CD4-positive, alpha-beta T cell (primary cell): ENCODE measurements at regions not wholly inside any gene's neighbourhood (a gene's known extent, or its start where the extent isn't known, plus 50 kb on each side); places are given as distances from the start of the nearest gene placed in this dataset.

Experiments
- ATAC-seq: fragments of 200-7000 bp; cut with Tn5 transposase; one replicate; pipeline ENCODE4 v1.10.0; 2022; ENCODE audit warnings: mild to moderate bottlenecking; ENCODE audit not compliant: poor library complexity
- CTCF ChIA-PET: fragments of 350-600 bp; sonication (Branson Sonifier 250); formaldehyde crosslinking; loops from one replicate; lab custom pipeline; 2021; ENCODE audit warnings: antibody characterized with exemption, inconsistent platforms; lab: Charles Lee
- POLR2A ChIA-PET: fragments of 350-600 bp; sonication (Branson Sonifier 250); formaldehyde crosslinking; loops from one replicate; lab custom pipeline; 2021; ENCODE audit warnings: antibody characterized with exemption, inconsistent platforms; lab: Charles Lee
- DNase-seq, 14 experiments: peaks; one replicate each; pipeline ENCODE4 v3.0.0-alpha.2; 2013 to 2020; ENCODE audit warnings: mixed read lengths in 2 of 14
- H3K27ac ChIP-seq, 2 donors: one replicate each; pipeline versions ENCODE4 v1.5.1 to v1.7.0; 2013; ENCODE audit warnings: low read length in 2 of 2, low read depth in 1 of 2, mild to moderate bottlenecking in 1 of 2
- H3K27me3 ChIP-seq, 2 experiments: 1 replicate in 1 of 2; 2 replicates in 1 of 2; pipeline versions ENCODE4 v1.6.1 to v1.7.0; 2013; ENCODE audit warnings: low read length in 2 of 2, control low read depth in 1 of 2, mild to moderate bottlenecking in 1 of 2, moderate library complexity in 1 of 2; ENCODE audit not compliant: insufficient read depth in 2 of 2, control insufficient read depth in 1 of 2
- H3K36me3 ChIP-seq: one replicate; pipeline ENCODE4 v1.6.1; 2013; ENCODE audit warnings: low read length, control low read depth; ENCODE audit not compliant: insufficient read depth
- H3K4me1 ChIP-seq: one replicate; pipeline ENCODE4 v1.6.1; 2013; ENCODE audit warnings: low read length, control low read depth; ENCODE audit not compliant: insufficient read depth
- H3K4me3 ChIP-seq: one replicate; pipeline ENCODE4 v1.5.1; 2013; ENCODE audit warnings: mild to moderate bottlenecking, low read length, moderate library complexity
- H3K9me3 ChIP-seq, 2 experiments: 1 replicate in 1 of 2; 2 replicates in 1 of 2; pipeline versions ENCODE4 v1.6.1 to v1.7.0; 2013; ENCODE audit warnings: low read length in 2 of 2, mild to moderate bottlenecking in 2 of 2, control low read depth in 1 of 2, moderate library complexity in 1 of 2; ENCODE audit not compliant: control insufficient read depth in 1 of 2, insufficient read depth in 1 of 2
- H3K27ac Mint-ChIP-seq: one replicate; pipeline ENCODE4 v1.8.0; 2020; ENCODE audit warnings: mixed read lengths
- H3K27me3 Mint-ChIP-seq: one replicate; pipeline ENCODE4 v1.8.0; 2021; ENCODE audit warnings: mixed read lengths
- H3K36me3 Mint-ChIP-seq: one replicate; pipeline ENCODE4 v1.8.0; 2021; ENCODE audit warnings: low read depth, mixed read lengths
- H3K4me1 Mint-ChIP-seq: one replicate; pipeline ENCODE4 v1.8.0; 2021; ENCODE audit warnings: low read depth, mixed read lengths
- H3K4me3 Mint-ChIP-seq: one replicate; pipeline ENCODE4 v1.8.0; 2020; ENCODE audit warnings: mild to moderate bottlenecking, mixed read lengths
- H3K9me3 Mint-ChIP-seq: one replicate; pipeline ENCODE4 v1.8.0; 2020; ENCODE audit warnings: mixed read lengths
- intact Hi-C, 2 experiments: fragments of 100-400 bp; cut with DNase I in 1 of 2; cut with micrococcal nuclease in 1 of 2; formaldehyde crosslinking; loops; one replicate each; pipeline versions ENCODE4 v1.15.1 to v1.9.0; 2023 to 2025; cut with DNase I, micrococcal nuclease
- TF ChIP-seq, protein P1 (sequence below): fragments of 200-600 bp; IDR thresholded peaks from one replicate; pipeline ENCODE4 v1.8.0; 2022; ENCODE audit warnings: antibody characterized with exemption, mild to moderate bottlenecking

DNA sequence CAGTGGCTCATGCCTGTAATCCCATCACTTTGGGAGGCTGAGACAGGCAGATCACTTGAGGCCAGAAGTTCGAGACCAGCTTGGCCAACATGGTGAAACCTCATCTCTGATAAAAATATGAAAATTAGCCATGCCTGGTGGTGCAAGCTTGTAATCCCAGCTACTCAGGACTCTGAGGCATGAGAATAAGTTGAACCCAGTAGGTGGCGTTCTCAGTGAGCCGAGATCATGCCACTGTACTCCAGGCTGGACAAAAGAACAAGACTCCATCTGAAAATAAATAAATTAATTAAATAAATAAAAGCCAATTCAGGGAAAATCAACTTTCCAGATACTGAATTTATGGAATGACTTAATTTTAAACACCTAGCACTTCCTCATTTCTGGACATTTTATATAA is 1722.1 kb downstream of the MAT2B start:
- peaks cover 6% of the 10 kb centered on the region for H3K9me3 Mint-ChIP-seq
- TF ChIP-seq, protein P1, sequence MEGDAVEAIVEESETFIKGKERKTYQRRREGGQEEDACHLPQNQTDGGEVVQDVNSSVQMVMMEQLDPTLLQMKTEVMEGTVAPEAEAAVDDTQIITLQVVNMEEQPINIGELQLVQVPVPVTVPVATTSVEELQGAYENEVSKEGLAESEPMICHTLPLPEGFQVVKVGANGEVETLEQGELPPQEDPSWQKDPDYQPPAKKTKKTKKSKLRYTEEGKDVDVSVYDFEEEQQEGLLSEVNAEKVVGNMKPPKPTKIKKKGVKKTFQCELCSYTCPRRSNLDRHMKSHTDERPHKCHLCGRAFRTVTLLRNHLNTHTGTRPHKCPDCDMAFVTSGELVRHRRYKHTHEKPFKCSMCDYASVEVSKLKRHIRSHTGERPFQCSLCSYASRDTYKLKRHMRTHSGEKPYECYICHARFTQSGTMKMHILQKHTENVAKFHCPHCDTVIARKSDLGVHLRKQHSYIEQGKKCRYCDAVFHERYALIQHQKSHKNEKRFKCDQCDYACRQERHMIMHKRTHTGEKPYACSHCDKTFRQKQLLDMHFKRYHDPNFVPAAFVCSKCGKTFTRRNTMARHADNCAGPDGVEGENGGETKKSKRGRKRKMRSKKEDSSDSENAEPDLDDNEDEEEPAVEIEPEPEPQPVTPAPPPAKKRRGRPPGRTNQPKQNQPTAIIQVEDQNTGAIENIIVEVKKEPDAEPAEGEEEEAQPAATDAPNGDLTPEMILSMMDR: no peak
- ChIA-PET CTCF (no interaction called here), POLR2A (interaction anchor here (0.6 kb wide), 1 partner anchor 935 kb away, joined by 3 read pairs; no protein-coding TSS in a partner anchor)
- peaks cover 4 to 10% of the 10 kb centered on the region in 2 experiments for H3K9me3 ChIP-seq
- intact Hi-C loops: no loop called here
- H3K4me3 Mint-ChIP-seq: no peak overlapping the region
- no peaks in the 10 kb centered on the region for H3K27me3 Mint-ChIP-seq
- DNase-seq: no peak
- no peak overlapping the region for H3K27ac ChIP-seq
- H3K36me3 Mint-ChIP-seq: no peaks in the 10 kb centered on the region
- H3K4me3 ChIP-seq: no peak overlapping the region
- no peak for ATAC-seq
- H3K4me1 ChIP-seq: no peaks in the 10 kb centered on the region
- no peak overlapping the region for H3K27ac Mint-ChIP-seq
- H3K27me3 ChIP-seq: no peaks in the 10 kb centered on the region
- H3K36me3 ChIP-seq: no peaks in the 10 kb centered on the region
- no peaks in the 10 kb centered on the region for H3K4me1 Mint-ChIP-seq

DNA sequence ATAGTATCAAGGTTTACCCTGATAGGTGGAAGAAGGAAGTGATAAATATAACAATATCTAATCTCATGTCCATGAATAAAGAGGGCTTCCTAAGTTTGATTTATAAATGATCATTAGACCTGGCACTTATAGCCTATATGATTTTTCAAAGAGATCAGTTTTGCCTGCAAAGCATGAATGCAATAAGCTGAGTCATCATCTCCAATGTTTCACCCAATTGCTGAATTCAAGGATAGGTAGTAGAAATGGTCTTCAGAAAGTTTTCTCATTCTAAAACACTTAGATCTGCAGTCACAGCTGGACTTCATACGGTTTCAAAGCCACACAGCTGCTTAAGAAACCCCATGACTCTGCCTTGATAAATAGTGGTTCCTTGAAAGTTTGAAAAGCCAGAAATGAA is 1722.8 kb downstream of the MAT2B start:
- H3K4me3 Mint-ChIP-seq: no peak overlapping the region
- H3K27ac Mint-ChIP-seq: no peak overlapping the region
- H3K27me3 Mint-ChIP-seq: no peaks in the 10 kb centered on the region
- H3K9me3 ChIP-seq: peaks cover 4 to 10% of the 10 kb centered on the region in 2 experiments
- H3K36me3 Mint-ChIP-seq: no peaks in the 10 kb centered on the region
- DNase-seq (no peak), ATAC-seq (no peak)
- no peaks in the 10 kb centered on the region for H3K27me3 ChIP-seq
- TF ChIP-seq, protein P1: no peak
- ChIA-PET CTCF (no interaction called here), POLR2A (interaction anchor here (0.6 kb wide), 1 partner anchor 936 kb away, joined by 3 read pairs; no protein-coding TSS in a partner anchor)
- no peaks in the 10 kb centered on the region for H3K36me3 ChIP-seq
- no peak overlapping the region for H3K4me3 ChIP-seq
- H3K9me3 Mint-ChIP-seq: peaks cover 3% of the 10 kb centered on the region
- intact Hi-C loops: no loop called here
- H3K4me1 ChIP-seq: no peaks in the 10 kb centered on the region
- no peaks in the 10 kb centered on the region for H3K4me1 Mint-ChIP-seq
- no peak overlapping the region for H3K27ac ChIP-seq

DNA sequence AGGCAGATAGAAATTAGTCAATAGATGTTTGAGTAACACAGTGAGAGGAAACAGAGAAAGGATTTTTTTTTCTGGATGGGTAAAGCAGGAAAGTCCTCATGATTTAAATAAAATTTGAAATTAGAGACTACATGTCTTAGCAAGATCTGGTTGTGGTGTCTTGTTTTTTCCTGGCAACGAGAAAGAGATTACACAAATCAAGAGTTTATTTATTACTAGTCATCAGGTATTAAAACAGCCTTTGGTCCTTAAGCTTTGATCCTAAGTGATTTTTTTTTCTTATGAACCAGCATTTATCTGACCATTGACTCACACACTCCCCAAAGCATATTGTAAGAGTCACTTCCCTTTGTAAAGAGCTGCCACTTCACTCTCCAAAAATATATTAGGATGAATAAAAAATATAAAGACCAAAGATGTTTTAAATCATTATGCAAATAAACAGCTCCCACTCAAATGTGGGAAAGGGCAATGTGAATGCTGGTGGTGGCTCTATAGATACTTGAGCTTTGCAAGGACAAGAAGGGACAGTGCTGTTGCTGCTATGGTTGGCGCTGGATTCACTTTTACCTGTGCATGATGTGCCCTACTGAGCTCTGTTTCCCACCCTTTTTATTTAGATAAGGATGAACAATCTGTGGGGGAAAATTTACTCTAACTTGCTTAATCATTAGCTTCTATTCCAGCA is 1726.5 kb downstream of the MAT2B start:
- no peak overlapping the region for H3K27ac Mint-ChIP-seq
- CTCF ChIA-PET: no interaction called here
- DNase-seq: no peak
- Histone ChIP-seq H3K9me3 (no peaks in the 10 kb centered on the region), H3K36me3 (no peaks in the 10 kb centered on the region), H3K27ac (no peak overlapping the region), H3K27me3 (no peaks in the 10 kb centered on the region), H3K4me1 (no peaks in the 10 kb centered on the region), H3K4me3 (no peak overlapping the region)
- no peak overlapping the region for H3K4me3 Mint-ChIP-seq
- H3K36me3 Mint-ChIP-seq: no peaks in the 10 kb centered on the region
- no peaks in the 10 kb centered on the region for H3K27me3 Mint-ChIP-seq
- peaks cover 3% of the 10 kb centered on the region for H3K9me3 Mint-ChIP-seq
- TF ChIP-seq, protein P1: no peak
- POLR2A ChIA-PET: no interaction called here
- ATAC-seq: no peak
- intact Hi-C loops: no loop called here
- no peaks in the 10 kb centered on the region for H3K4me1 Mint-ChIP-seq
